HepG2 (cell line): ENCODE measurements at regions not wholly inside any gene's neighbourhood (a gene's known extent, or its start where the extent isn't known, plus 50 kb on each side); places are given as distances from the start of the nearest gene placed in this dataset.

Experiments used
- ATAC-seq: fragments of 200-7000 bp; cut with Tn5 transposase; 3 replicates; pipeline ENCODE4 v1.9.1; 2020; ENCODE audit warnings: mild to moderate bottlenecking, moderate library complexity
- BruUV-seq: library from RNA; stranded (reverse); fragments of 400-500 nt; replicated peaks from 2 replicates; lab custom pipeline; 2021; lab: Mats Ljungman, UMichigan
- CTCF ChIA-PET: fragments of 300-600 bp; formaldehyde crosslinking; extraction: SDS; loops from one replicate; lab custom pipeline; 2021; ENCODE audit warnings: low total read pairs, inconsistent platforms, low intra/inter-chr PET ratio; lab: Yijun Ruan, JAX
- POLR2A ChIA-PET: fragments of 350-600 bp; sonication (Branson Sonifier 250); formaldehyde crosslinking; loops from one replicate; lab custom pipeline; 2020; ENCODE audit warnings: antibody characterized with exemption, inconsistent platforms; lab: Yijun Ruan, JAX
- DNase-seq: peaks from one replicate; pipeline ENCODE4 v3.0.0-alpha.2; 2015; ENCODE audit warnings: low spot score
- FAIRE-seq: peaks from 3 replicates; lab custom pipeline; 2011; peaks lifted over from hg19 to GRCh38; lab: Jason Lieb, UNC
- H2AFZ ChIP-seq: one replicate; pipeline ENCODE4 v1.6.1; 2011; ENCODE audit warnings: low read length, inconsistent platforms
- H3K27ac ChIP-seq: fragments of 300-600 bp; 3 replicates; pipeline ENCODE4 v1.8.0; 2011; ENCODE audit warnings: mixed run types, mild to moderate bottlenecking, mixed read lengths, low read length, inconsistent platforms; ENCODE audit not compliant: insufficient read depth; ENCODE audit errors: extremely low read length
- H3K27me3 ChIP-seq, 2 experiments: fragments of 200-600 bp in 1 of 2; 2 replicates in 1 of 2; 3 replicates in 1 of 2; pipeline versions ENCODE4 v1.6.0 to v1.8.0; 2011; ENCODE audit warnings: low read length in 2 of 2, mild to moderate bottlenecking in 2 of 2, moderate library complexity in 2 of 2, inconsistent platforms in 1 of 2; ENCODE audit not compliant: insufficient read depth in 2 of 2, control insufficient read depth in 1 of 2
- H3K36me3 ChIP-seq, 2 experiments: fragments of 200-600 bp in 1 of 2; replicated peaks in 1 of 2; 2 replicates in 1 of 2; 3 replicates in 1 of 2; pipeline versions ENCODE4 v1.5.1 to v1.8.0; 2011; ENCODE audit warnings: low read length in 2 of 2, inconsistent platforms in 1 of 2; ENCODE audit not compliant: insufficient read depth in 2 of 2, control insufficient read depth in 1 of 2
- H3K4me1 ChIP-seq: 2 replicates; pipeline ENCODE4 v1.5.1; 2012; ENCODE audit warnings: low read length, inconsistent platforms; ENCODE audit not compliant: insufficient read depth
- H3K4me2 ChIP-seq: 2 replicates; pipeline ENCODE4 v1.6.0; 2011; ENCODE audit warnings: low read depth, low read length, inconsistent platforms
- H3K4me3 ChIP-seq, 3 experiments: fragments of 200-600 bp in 1 of 3; sonication (generic), shearing (Covaris generic) in 1 of 3; replicated peaks in 1 of 3; 2 replicates each; pipeline ENCODE4 v1.5.1; 2011 to 2016; ENCODE audit warnings: low read length in 3 of 3, inconsistent platforms in 2 of 3, low read depth in 2 of 3, mild to moderate bottlenecking in 2 of 3, control low read depth in 1 of 3, mixed read lengths in 1 of 3; ENCODE audit not compliant: insufficient read depth in 1 of 3
- H3K79me2 ChIP-seq: one replicate; pipeline ENCODE4 v1.6.1; 2011; ENCODE audit warnings: low read length, inconsistent platforms; ENCODE audit not compliant: insufficient read depth
- H3K9ac ChIP-seq: 2 replicates; pipeline ENCODE4 v1.6.0; 2011; ENCODE audit warnings: mild to moderate bottlenecking, low read depth, low read length, inconsistent platforms; ENCODE audit not compliant: insufficient read depth
- H3K9me3 ChIP-seq: 2 replicates; pipeline ENCODE4 v1.5.1; 2012; ENCODE audit warnings: mild to moderate bottlenecking, low read length
- H4K20me1 ChIP-seq: 2 replicates; pipeline ENCODE4 v1.6.0; 2011; ENCODE audit warnings: inconsistent platforms, mild to moderate bottlenecking, low read length, moderate library complexity; ENCODE audit not compliant: insufficient read depth
- BORCS8-MEF2B ChIP-seq: sonication (generic); formaldehyde crosslinking; IDR thresholded peaks from 2 replicates; pipeline ENCODE4 v1.8.0; 2022; ENCODE audit warnings: mild to moderate bottlenecking, missing genetic modification reagents
- CBX5 ChIP-seq: sonication (generic); formaldehyde crosslinking; IDR thresholded peaks from 2 replicates; pipeline ENCODE4 v1.4.0; 2020; ENCODE audit warnings: missing genetic modification reagents, borderline replicate concordance
- ELF4 ChIP-seq: sonication (generic); formaldehyde crosslinking; IDR thresholded peaks from 2 replicates; pipeline ENCODE4 v1.5.0; 2020; ENCODE audit warnings: missing genetic modification reagents, mild to moderate bottlenecking, moderate library complexity, borderline replicate concordance
- MTERF4 ChIP-seq: sonication (generic); formaldehyde crosslinking; IDR thresholded peaks from 2 replicates; pipeline ENCODE4 v1.8.0; 2023; ENCODE audit warnings: mild to moderate bottlenecking, missing genetic modification reagents
- MTF2 ChIP-seq: sonication (generic); formaldehyde crosslinking; IDR thresholded peaks from 2 replicates; pipeline ENCODE4 v1.5.0; 2020; ENCODE audit warnings: missing genetic modification reagents, borderline replicate concordance
- POLR2AphosphoS2 ChIP-seq: IDR thresholded peaks from 2 replicates; pipeline ENCODE4 v1.6.1; 2011; ENCODE audit warnings: low read depth, low read length, improper control_type of control experiment
- ZNF34 ChIP-seq: sonication (generic); formaldehyde crosslinking; IDR thresholded peaks from 2 replicates; pipeline ENCODE4 v1.4.0; 2020; ENCODE audit warnings: mild to moderate bottlenecking, missing genetic modification reagents, borderline replicate concordance
- ZNF580 ChIP-seq: IDR thresholded peaks from 2 replicates; pipeline ENCODE4 v1.6.1; 2016; ENCODE audit warnings: low read depth, borderline replicate concordance
- ZNF775 ChIP-seq: sonication (generic); formaldehyde crosslinking; IDR thresholded peaks from 2 replicates; pipeline ENCODE4 v1.4.0; 2020; ENCODE audit warnings: missing genetic modification reagents, mild to moderate bottlenecking, moderate library complexity, borderline replicate concordance
- ZSCAN21 ChIP-seq: sonication (generic); formaldehyde crosslinking; IDR thresholded peaks from 2 replicates; pipeline ENCODE4 v1.8.0; 2022; ENCODE audit warnings: mild to moderate bottlenecking, missing genetic modification reagents, moderate library complexity, borderline replicate concordance
- WGBS: methylation state at CpG from one replicate; pipeline ENCODE4 v1.1.6; 2017; ENCODE audit warnings: low lambda C conversion rate; 5-methylcytosine and 5-hydroxymethylcytosine counted together
- in situ Hi-C: cut with HindIII; loops from 2 replicates; pipeline ENCODE4 v1.10.0; 2017; ENCODE audit warnings: low pct_unique_long_range_greater_than_20kb; ENCODE audit not compliant: extremely low pct_ligation_motif_present
- intact Hi-C: fragments of 100-400 bp; cut with micrococcal nuclease; formaldehyde crosslinking; loops from one replicate; pipeline ENCODE4 v1.10.0; 2022; ENCODE audit not compliant: unreplicated experiment

- CTCF ChIA-PET: no interaction called here
- no peak for ATAC-seq
These were observed 80.1 kb upstream of the CST7 start for GRCh38 chr20:24868959-24869358.

GRCh38 chr20:24870057-24870456 is 79.0 kb upstream of the CST7 start:
- Histone ChIP-seq H3K36me3 (no peaks in the 10 kb centered on the region), H3K4me2 (no peak overlapping the region), H2AFZ (no peak overlapping the region), H3K4me1 (peaks cover 8% of the 10 kb centered on the region), H3K4me3 (no peak overlapping the region), H3K27me3 (peaks cover 14 to 25% of the 10 kb centered on the region in 2 experiments; a peak in 2 of 5 replicates), H4K20me1 (no peaks in the 10 kb centered on the region; the same call in 1 of the 2 replicates), H3K79me2 (no peaks in the 10 kb centered on the region), H3K9me3 (peaks cover 12% of the 10 kb centered on the region), H3K9ac (no peak overlapping the region), H3K27ac (no peak overlapping the region)
- TF ChIP-seq ELF4 (CRISPR knock-in tag) (no peak), POLR2AphosphoS2 (no peak)
- 52% methylated on average over 3 of the region's 3 CpGs for WGBS
- ATAC-seq (no peak), FAIRE-seq (no peak), DNase-seq (no peak)
- ChIA-PET CTCF (no interaction called here), POLR2A (no interaction called here)
- intact Hi-C loops (no loop called here), in situ Hi-C loops (no loop called here)
- no TSS peak for BruUV-seq

More at GRCh38 chr20:24868959-24869358, 80.1 kb upstream of the CST7 start:
- H3K27me3 ChIP-seq: peaks cover 11 to 21% of the 10 kb centered on the region in 2 experiments; a peak in 2 of 5 replicates
- in situ Hi-C loops: no loop called here
- no peak overlapping the region for H3K27ac ChIP-seq
- POLR2A ChIA-PET: no interaction called here
- no TSS peak for BruUV-seq
- H2AFZ ChIP-seq: no peak overlapping the region
- peaks cover 23% of the 10 kb centered on the region for H3K9me3 ChIP-seq
- H3K9ac ChIP-seq: no peak overlapping the region
- H4K20me1 ChIP-seq: no peaks in the 10 kb centered on the region; the same call in 1 of the 2 replicates
- FAIRE-seq: no peak
- H3K79me2 ChIP-seq: no peaks in the 10 kb centered on the region
- DNase-seq: no peak
- H3K36me3 ChIP-seq: no peaks in the 10 kb centered on the region
- WGBS: 18% methylated on average over 6 of the region's 6 CpGs
- intact Hi-C loops: no loop called here
- no peak overlapping the region for H3K4me2 ChIP-seq
- no peak overlapping the region for H3K4me3 ChIP-seq
- no peak for TF ChIP-seq BORCS8-MEF2B (CRISPR knock-in tag)
- no peak for TF ChIP-seq ZNF34 (CRISPR knock-in tag)
- no peak for TF ChIP-seq ZSCAN21 (CRISPR knock-in tag)
- TF ChIP-seq MTF2: no peak
- no peak for TF ChIP-seq ZNF580 (CRISPR knock-in tag)
- no peak for TF ChIP-seq CBX5
- no peak for TF ChIP-seq ZNF775 (CRISPR knock-in tag)
- no peak for TF ChIP-seq MTERF4 (CRISPR knock-in tag)
- peaks cover 8% of the 10 kb centered on the region for H3K4me1 ChIP-seq
